ENCODE measurements at regions not wholly inside any gene's neighbourhood (a gene's known extent, or its start where the extent isn't known, plus 50 kb on each side); places are given as distances from the start of the nearest gene placed in this dataset.

DNA sequence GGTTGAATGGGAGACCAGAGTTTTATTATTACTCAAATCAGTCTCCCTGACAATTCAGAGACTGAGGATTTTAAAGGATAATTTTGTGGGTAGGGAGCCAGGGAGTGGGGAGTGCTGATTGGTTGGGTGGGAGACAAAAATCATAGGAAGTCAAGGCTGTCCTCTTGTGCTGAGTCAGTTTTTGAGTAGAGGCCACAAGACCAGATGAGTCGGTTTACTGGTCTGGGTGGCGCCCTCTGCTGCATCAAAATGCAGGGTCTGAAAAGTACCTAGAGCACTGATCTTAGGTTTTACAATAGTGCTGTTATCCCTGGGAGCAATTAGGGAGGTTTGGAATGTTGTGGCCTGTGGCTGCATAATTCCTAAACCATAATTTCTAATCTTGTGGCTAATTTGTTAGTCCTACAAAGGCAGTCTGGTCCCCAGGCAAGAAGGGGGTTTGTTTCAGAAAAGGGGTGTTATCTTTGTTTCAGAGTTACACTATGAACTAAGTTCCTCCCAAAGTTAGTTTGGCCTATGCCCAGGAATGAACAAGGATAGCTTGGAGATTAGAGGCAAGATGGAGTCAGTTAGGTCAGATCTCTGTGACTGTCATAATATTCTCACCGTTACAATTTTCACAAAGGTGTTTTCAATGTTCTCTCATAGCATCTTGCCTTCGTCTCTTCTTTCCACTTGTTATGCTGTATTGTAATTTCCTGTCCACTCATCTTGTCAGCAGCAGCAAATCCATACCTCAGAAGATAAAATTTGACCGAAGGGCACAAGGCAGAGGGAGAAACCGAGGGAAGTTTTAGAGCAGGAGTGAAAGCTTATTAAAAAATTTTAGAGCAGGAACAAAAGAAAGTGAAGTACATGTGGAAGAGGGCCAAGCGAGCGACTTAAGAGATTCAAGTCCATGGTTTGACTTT is 59.2 kb upstream of the CLINT1 start:
- ChIA-PET POLR2A (no interaction called here), CTCF (interaction anchor here (0.8 to 4.1 kb wide), 15 partner anchors 9 to 157 kb away, joined by 3 to 16 read pairs (median 5); partner anchors contain the start of gene CLINT1)
- TF ChIP-seq, protein P1, sequence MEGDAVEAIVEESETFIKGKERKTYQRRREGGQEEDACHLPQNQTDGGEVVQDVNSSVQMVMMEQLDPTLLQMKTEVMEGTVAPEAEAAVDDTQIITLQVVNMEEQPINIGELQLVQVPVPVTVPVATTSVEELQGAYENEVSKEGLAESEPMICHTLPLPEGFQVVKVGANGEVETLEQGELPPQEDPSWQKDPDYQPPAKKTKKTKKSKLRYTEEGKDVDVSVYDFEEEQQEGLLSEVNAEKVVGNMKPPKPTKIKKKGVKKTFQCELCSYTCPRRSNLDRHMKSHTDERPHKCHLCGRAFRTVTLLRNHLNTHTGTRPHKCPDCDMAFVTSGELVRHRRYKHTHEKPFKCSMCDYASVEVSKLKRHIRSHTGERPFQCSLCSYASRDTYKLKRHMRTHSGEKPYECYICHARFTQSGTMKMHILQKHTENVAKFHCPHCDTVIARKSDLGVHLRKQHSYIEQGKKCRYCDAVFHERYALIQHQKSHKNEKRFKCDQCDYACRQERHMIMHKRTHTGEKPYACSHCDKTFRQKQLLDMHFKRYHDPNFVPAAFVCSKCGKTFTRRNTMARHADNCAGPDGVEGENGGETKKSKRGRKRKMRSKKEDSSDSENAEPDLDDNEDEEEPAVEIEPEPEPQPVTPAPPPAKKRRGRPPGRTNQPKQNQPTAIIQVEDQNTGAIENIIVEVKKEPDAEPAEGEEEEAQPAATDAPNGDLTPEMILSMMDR (IDR thresholded peaks at IDR 0.05; ENCODE audit: control extremely low read depth, extremely low read depth, low read depth, missing control alignments), result peak; percentile 63
- DNase-seq (ENCODE audit: extremely low spot score), result peak; percentile 56

DNA sequence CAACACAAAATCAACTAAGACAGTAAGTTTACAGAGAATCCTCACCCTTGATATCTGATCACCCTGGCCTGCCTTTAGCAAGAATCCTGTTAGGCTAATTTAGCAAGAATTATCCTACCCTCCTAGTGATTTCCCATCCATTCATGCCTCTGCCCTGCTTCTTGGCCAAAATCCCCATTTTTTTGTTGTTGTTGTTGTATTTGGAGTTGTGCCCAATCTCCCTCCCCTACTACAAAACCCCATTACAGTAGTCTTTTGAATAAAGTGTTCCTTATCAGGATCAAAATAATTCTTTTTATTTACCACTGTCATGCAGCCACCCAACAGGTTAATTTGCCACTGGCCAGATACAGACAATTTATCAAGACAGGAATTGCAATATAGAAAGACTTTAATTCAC is 58.5 kb upstream of the CLINT1 start:
- POLR2A ChIA-PET, result no interaction called here
- CTCF ChIA-PET, result interaction anchor here (1.2 to 4.1 kb wide), 10 partner anchors 9 to 156 kb away, joined by 3 to 16 read pairs (median 6); partner anchors contain the start of gene CLINT1
- DNase-seq (ENCODE audit: extremely low spot score), result no peak
- TF ChIP-seq, protein P1 (IDR thresholded peaks at IDR 0.05; ENCODE audit: control extremely low read depth, extremely low read depth, low read depth, missing control alignments), result no peak

DNA sequence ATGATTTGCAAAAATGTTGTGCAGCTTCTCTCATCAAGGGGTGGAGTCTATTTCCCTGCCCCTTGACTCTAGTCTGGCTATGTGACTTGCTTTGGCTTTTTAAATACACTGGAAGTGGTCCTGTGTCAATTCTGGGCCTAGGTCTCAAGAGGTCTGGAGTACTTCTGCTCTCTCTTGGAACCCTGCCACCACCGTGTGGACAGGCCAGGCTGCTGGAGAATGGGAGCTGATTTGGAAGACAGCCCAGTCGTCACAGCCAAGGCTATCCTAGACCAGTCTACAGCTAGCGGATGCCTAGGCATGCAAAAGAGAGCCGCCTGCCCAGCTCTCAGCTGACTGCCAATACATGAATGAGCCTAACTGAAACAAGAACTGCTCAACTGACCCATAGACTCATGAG is 56.7 kb upstream of the CLINT1 start:
- no peak for DNase-seq (ENCODE audit: extremely low spot score)
- POLR2A ChIA-PET, result no interaction called here
- TF ChIP-seq, protein P1 (IDR thresholded peaks at IDR 0.05; ENCODE audit: control extremely low read depth, extremely low read depth, low read depth, missing control alignments), result no peak
- CTCF ChIA-PET, result interaction anchor here (0.6 to 2.9 kb wide), 11 partner anchors 10 to 173 kb away, joined by 3 to 10 read pairs (median 4); no protein-coding TSS in a partner anchor

DNA sequence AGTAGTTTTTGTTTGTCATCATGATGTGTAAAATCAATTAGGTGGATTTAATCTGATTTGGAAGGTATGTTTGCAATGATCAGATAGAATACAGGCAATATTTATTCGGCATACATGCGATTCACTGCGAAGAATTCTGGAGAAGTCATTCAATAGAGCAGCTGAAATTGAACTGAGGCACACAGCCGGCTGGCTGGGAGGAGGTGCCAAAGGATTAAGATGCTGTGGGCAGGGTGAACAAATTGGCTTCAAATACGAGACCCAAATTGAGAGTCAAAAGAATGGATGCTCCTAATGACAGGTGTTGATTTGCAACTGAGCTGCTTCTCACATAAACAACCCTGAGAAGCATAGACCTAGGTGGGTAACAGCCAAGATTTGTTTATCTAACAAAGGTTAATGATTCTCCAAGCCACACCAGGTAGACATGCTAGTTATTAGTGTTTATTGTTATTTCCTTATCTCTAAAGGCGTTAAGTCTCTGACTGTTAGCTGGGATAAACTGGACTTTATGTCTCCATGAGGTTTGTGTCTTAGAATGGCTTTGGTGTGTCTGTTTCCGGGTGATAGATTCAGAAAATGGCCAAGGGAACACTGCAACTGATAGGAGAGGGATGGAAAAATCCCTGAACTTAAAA is 55.3 kb upstream of the CLINT1 start:
- ChIA-PET POLR2A (no interaction called here), CTCF (interaction anchor here (0.7 to 2.9 kb wide), 5 partner anchors 9 to 170 kb away, joined by 3 to 10 read pairs (median 5); partner anchors contain the start of gene LSM11)
- DNase-seq (ENCODE audit: extremely low spot score), result no peak
- TF ChIP-seq, protein P1 (IDR thresholded peaks at IDR 0.05; ENCODE audit: control extremely low read depth, extremely low read depth, low read depth, missing control alignments), result no peak

DNA sequence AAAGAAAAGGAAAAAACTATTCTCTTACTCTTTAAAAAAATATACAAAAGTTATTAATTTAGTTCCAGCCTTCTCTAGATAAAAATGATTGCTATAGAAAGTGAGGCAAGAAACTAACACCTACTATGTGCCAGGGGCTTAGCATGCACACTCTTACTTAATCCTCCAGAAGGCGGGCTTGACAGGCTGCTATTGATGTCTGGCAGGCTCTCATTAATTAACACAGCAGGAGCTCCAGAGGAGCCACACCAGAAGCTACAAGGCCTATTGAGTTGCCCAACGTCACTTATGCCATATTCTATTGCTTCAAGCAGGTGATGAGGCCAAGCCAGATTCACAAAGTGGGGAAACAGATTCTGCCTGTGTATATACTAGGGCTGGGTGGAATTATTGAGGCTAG is 54.6 kb upstream of the CLINT1 start:
- ChIA-PET CTCF (interaction anchor here (0.7 to 1.6 kb wide), 3 partner anchors 35 to 170 kb away, joined by 3 to 5 read pairs (median 3); partner anchors contain the start of gene LSM11), POLR2A (no interaction called here)
- DNase-seq (ENCODE audit: extremely low spot score), result no peak
- TF ChIP-seq, protein P1 (IDR thresholded peaks at IDR 0.05; ENCODE audit: control extremely low read depth, extremely low read depth, low read depth, missing control alignments), result no peak

DNA sequence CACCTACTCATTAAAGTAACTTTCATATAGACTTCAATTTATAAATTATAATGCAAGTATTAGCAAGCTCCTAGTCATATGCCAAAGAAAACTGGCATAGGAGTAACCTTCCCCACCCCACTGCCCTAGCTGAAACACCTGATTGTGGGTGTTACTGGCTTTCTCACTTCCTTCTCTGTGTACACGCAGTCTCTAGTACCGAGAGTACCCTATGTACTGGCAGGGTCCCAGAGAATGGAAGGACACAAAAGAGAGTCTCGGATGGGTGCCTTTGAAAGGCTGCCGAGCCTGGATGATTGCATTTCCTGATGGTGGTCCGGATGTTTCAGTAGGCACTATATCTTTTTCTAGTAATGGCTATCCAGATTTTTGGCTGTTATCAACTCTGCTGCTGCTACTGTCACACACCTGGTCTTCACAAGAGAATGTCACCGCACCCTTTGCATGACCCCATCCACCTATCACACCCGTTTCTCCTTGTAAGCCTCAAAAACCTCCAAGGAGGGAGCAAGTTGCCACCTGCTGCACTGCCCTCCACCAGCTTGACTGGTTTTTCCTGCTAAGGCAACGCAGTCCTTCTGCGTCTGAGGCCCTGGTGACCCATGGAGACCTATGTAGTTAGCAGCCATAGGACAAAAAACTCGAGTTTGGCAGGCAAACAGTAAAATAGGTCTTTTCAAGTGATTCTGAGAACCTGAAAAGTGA is 53.8 kb upstream of the CLINT1 start:
- peak; percentile 34 for DNase-seq (ENCODE audit: extremely low spot score)
- TF ChIP-seq, protein P1 (IDR thresholded peaks at IDR 0.05; ENCODE audit: control extremely low read depth, extremely low read depth, low read depth, missing control alignments), result no peak
- ChIA-PET POLR2A (interaction anchor here (0.7 kb wide), 1 partner anchor 68 kb away, joined by 4 read pairs; no protein-coding TSS in a partner anchor), CTCF (no interaction called here)
